Suprapubic skin (tissue), 4 donors: ENCODE measurements at regions not wholly inside any gene's neighbourhood (a gene's known extent, or its start where the extent isn't known, plus 50 kb on each side); places are given as distances from the start of the nearest gene placed in this dataset.

Source experiments
- DNase-seq, 2 donors: peaks; one replicate each; pipeline ENCODE4 v3.0.0-alpha.2; 2019; ENCODE audit warnings: low spot score in 2 of 2
- H3K27ac ChIP-seq: fragments of 200-600 bp; sonication (generic); one replicate; pipeline ENCODE4 v1.5.1; 2019
- H3K27me3 ChIP-seq: fragments of 200-600 bp; sonication (generic); one replicate; pipeline ENCODE4 v1.5.1; 2019
- H3K36me3 ChIP-seq: fragments of 200-600 bp; sonication (generic); one replicate; pipeline ENCODE4 v1.5.1; 2019
- H3K4me1 ChIP-seq: fragments of 200-600 bp; sonication (generic); one replicate; pipeline ENCODE4 v1.5.1; 2019
- H3K4me3 ChIP-seq: fragments of 200-600 bp; sonication (generic); one replicate; pipeline ENCODE4 v1.5.1; 2019; ENCODE audit warnings: mild to moderate bottlenecking
- H3K9me3 ChIP-seq: fragments of 200-600 bp; sonication (generic); one replicate; pipeline ENCODE4 v1.5.1; 2019
- EP300 ChIP-seq: sonication (generic); formaldehyde crosslinking; IDR thresholded peaks from one replicate; pipeline ENCODE4 v1.6.1; 2017; ENCODE audit warnings: antibody characterized with exemption
- POLR2A ChIP-seq, 2 donors: fragments of 450-650 bp; IDR thresholded peaks; one replicate each; pipeline ENCODE4 v1.6.1; 2017; ENCODE audit warnings: antibody characterized with exemption in 2 of 2, mild to moderate bottlenecking in 2 of 2, moderate library complexity in 2 of 2
- POLR2AphosphoS5 ChIP-seq, 3 donors: sonication (generic); formaldehyde crosslinking; IDR thresholded peaks; one replicate each; pipeline ENCODE4 v1.6.1; 2017; ENCODE audit warnings: antibody characterized with exemption in 3 of 3
- WGBS: methylation state at CpG from one replicate; pipeline ENCODE4 v1.1.5; 2018; 5-methylcytosine and 5-hydroxymethylcytosine counted together
- TF ChIP-seq, protein P1 (sequence below), 2 donors: fragments of 200-600 bp in 1 of 2; fragments of 450-650 bp in 1 of 2; sonication (generic) in 1 of 2; IDR thresholded peaks; one replicate each; pipeline ENCODE4 v1.5.1; 2016 to 2019; ENCODE audit warnings: antibody characterized with exemption in 2 of 2, mild to moderate bottlenecking in 1 of 2, moderate library complexity in 1 of 2

GRCh38 chr18:2032036-2032435 is 539.3 kb downstream of the METTL4 start:
- Histone ChIP-seq H3K9me3 (no peaks in the 10 kb centered on the region), H3K27ac (no peak overlapping the region), H3K4me3 (no peak overlapping the region), H3K27me3 (no peaks in the 10 kb centered on the region), H3K4me1 (no peaks in the 10 kb centered on the region), H3K36me3 (no peaks in the 10 kb centered on the region)
- no peak for DNase-seq
- TF ChIP-seq EP300 (no peak), POLR2AphosphoS5 (IDR thresholded peaks at IDR 0.05) (no peak)

DNA sequence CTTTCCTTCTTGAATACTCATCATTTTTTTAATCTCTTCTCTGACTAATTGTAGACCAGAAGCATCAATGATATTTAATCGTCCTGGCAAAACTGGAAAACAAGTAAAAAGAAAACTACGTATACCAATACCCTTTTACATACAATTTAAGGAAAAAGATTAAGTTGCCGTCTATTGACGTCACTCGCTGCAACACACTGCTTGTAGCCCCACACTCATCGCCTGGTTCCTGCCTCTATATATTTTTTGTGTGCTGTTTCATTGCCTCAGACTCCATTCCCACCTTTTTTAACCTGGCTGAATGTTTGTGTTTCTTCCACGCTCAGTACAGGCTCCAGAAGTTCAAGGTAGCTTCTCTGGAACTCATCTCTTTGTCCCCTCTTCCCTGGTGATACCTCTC is 536.2 kb downstream of the METTL4 start:
- no peaks in the 10 kb centered on the region for H3K4me1 ChIP-seq
- H3K27me3 ChIP-seq, result no peaks in the 10 kb centered on the region
- H3K4me3 ChIP-seq, result no peak overlapping the region
- no peaks in the 10 kb centered on the region for H3K36me3 ChIP-seq
- 97% methylated on average over 7 of the region's 7 CpGs for WGBS
- H3K27ac ChIP-seq, result no peak overlapping the region
- no peak for DNase-seq
- TF ChIP-seq POLR2A (IDR thresholded peaks at IDR 0.05) (no peak), EP300 (no peak), POLR2AphosphoS5 (IDR thresholded peaks at IDR 0.05) (no peak)
- TF ChIP-seq, protein P1, sequence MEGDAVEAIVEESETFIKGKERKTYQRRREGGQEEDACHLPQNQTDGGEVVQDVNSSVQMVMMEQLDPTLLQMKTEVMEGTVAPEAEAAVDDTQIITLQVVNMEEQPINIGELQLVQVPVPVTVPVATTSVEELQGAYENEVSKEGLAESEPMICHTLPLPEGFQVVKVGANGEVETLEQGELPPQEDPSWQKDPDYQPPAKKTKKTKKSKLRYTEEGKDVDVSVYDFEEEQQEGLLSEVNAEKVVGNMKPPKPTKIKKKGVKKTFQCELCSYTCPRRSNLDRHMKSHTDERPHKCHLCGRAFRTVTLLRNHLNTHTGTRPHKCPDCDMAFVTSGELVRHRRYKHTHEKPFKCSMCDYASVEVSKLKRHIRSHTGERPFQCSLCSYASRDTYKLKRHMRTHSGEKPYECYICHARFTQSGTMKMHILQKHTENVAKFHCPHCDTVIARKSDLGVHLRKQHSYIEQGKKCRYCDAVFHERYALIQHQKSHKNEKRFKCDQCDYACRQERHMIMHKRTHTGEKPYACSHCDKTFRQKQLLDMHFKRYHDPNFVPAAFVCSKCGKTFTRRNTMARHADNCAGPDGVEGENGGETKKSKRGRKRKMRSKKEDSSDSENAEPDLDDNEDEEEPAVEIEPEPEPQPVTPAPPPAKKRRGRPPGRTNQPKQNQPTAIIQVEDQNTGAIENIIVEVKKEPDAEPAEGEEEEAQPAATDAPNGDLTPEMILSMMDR (IDR thresholded peaks at IDR 0.05), result no peak
- H3K9me3 ChIP-seq, result no peaks in the 10 kb centered on the region

GRCh38 chr18:2036086-2036485 is 535.2 kb downstream of the METTL4 start:
- H3K9me3 ChIP-seq, result no peaks in the 10 kb centered on the region
- H3K27ac ChIP-seq, result no peak overlapping the region
- no peak for DNase-seq
- H3K4me1 ChIP-seq, result no peaks in the 10 kb centered on the region
- H3K4me3 ChIP-seq, result no peak overlapping the region
- 30% methylated on average over 3 of the region's 3 CpGs for WGBS
- TF ChIP-seq, protein P1 (IDR thresholded peaks at IDR 0.05), result no peak
- no peak for TF ChIP-seq EP300
- TF ChIP-seq POLR2A (IDR thresholded peaks at IDR 0.05), result no peak
- TF ChIP-seq POLR2AphosphoS5 (IDR thresholded peaks at IDR 0.05), result no peak
- H3K36me3 ChIP-seq, result no peaks in the 10 kb centered on the region
- no peaks in the 10 kb centered on the region for H3K27me3 ChIP-seq

DNA sequence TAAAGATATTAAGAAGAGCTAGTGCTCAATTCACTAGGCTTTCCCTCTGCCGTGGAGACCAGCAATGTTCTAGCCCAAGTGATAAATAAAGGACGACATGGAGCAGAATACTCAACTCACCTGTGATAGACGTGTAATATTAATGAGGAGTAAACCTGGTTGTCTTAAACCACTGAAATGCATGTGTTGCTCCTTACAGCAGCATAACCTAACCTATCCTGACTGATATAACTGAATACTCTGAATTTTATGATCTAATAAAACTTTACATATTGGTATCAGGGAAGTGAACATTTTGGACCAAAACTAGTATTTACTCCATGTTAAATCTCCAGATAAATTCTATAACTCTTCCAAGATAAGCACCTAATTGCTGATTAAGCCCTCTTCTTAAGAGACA is 531.0 kb downstream of the METTL4 start:
- no peaks in the 10 kb centered on the region for H3K27me3 ChIP-seq
- WGBS, result 95% methylated on average over 3 of the region's 3 CpGs
- H3K36me3 ChIP-seq, result no peaks in the 10 kb centered on the region

GRCh38 chr18:2049986-2050385 is 521.3 kb downstream of the METTL4 start:
- WGBS, result 35% methylated on average over 4 of the region's 4 CpGs
- no peaks in the 10 kb centered on the region for H3K27me3 ChIP-seq
- no peaks in the 10 kb centered on the region for H3K36me3 ChIP-seq
- no peak overlapping the region for H3K27ac ChIP-seq
- H3K4me3 ChIP-seq, result no peak overlapping the region
- H3K4me1 ChIP-seq, result no peaks in the 10 kb centered on the region
- no peaks in the 10 kb centered on the region for H3K9me3 ChIP-seq
- TF ChIP-seq EP300, result no peak
- TF ChIP-seq, protein P1 (IDR thresholded peaks at IDR 0.05), result no peak
- no peak for TF ChIP-seq POLR2AphosphoS5 (IDR thresholded peaks at IDR 0.05)
- no peak for TF ChIP-seq POLR2A (IDR thresholded peaks at IDR 0.05)
- DNase-seq, result no peak

More for the DNA sequence above, 531.0 kb downstream of the METTL4 start:
- no peaks in the 10 kb centered on the region for H3K9me3 ChIP-seq
- DNase-seq, result no peak
- TF ChIP-seq POLR2A (IDR thresholded peaks at IDR 0.05) (no peak), EP300 (no peak), POLR2AphosphoS5 (IDR thresholded peaks at IDR 0.05) (no peak)
- TF ChIP-seq, protein P1 (IDR thresholded peaks at IDR 0.05), result no peak
- H3K4me1 ChIP-seq, result no peaks in the 10 kb centered on the region
- no peak overlapping the region for H3K27ac ChIP-seq
- H3K4me3 ChIP-seq, result no peak overlapping the region

DNA sequence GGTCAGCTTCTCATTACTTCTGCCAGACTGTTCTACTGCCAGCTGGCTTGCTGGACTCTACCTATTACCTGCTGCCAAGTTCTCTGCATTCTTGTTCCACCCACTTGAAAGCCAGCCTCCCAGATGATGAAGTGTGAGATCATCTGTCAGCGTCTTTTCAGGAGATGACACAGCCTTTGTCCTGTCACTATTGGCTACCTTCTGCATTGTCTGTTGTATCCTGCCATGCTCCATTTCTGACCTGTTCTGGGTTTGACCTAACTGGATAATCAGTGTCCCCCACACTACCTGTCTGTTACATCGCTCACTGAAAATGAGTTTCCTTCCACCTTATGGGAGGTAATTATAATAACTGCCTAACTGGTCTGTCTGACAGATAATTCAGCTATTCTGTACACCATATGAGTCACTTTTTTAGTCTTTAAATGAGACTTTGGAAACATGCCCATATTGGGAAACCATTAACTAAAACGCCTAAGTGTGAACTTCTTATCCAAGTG is 520.6 kb downstream of the METTL4 start:
- 62% methylated on average over 3 of the region's 3 CpGs for WGBS
- H3K9me3 ChIP-seq, result no peaks in the 10 kb centered on the region
- no peak for DNase-seq
- no peak overlapping the region for H3K4me3 ChIP-seq
- no peaks in the 10 kb centered on the region for H3K4me1 ChIP-seq
- no peaks in the 10 kb centered on the region for H3K36me3 ChIP-seq
- H3K27me3 ChIP-seq, result no peaks in the 10 kb centered on the region
- H3K27ac ChIP-seq, result no peak overlapping the region
- TF ChIP-seq POLR2AphosphoS5 (IDR thresholded peaks at IDR 0.05) (no peak), EP300 (no peak), POLR2A (IDR thresholded peaks at IDR 0.05) (no peak)
- TF ChIP-seq, protein P1 (IDR thresholded peaks at IDR 0.05), result no peak
